Mesenchymal stem cell (in vitro differentiated cells and primary cell): ENCODE measurements at regions not wholly inside any gene's neighbourhood (a gene's known extent, or its start where the extent isn't known, plus 50 kb on each side); places are given as distances from the start of the nearest gene placed in this dataset.

Experiments used
- DNase-seq: peaks from one replicate; pipeline ENCODE4 v3.0.0-alpha.2; 2013
- H2AFZ ChIP-seq: one replicate; pipeline ENCODE4 v1.6.1; 2013; ENCODE audit warnings: low read depth, mild to moderate bottlenecking, control low read depth, inconsistent platforms, low read length, moderate library complexity
- H2AK5ac ChIP-seq: 2 replicates; pipeline ENCODE4 v1.6.1; 2013; ENCODE audit warnings: low read length, moderate library complexity, mild to moderate bottlenecking, inconsistent platforms; ENCODE audit not compliant: severe bottlenecking
- H2BK120ac ChIP-seq: one replicate; pipeline ENCODE4 v1.6.1; 2013; ENCODE audit warnings: low read depth, mild to moderate bottlenecking, inconsistent platforms, low read length, moderate library complexity
- H2BK12ac ChIP-seq, 2 experiments: one replicate each; pipeline ENCODE4 v1.6.1; 2013; ENCODE audit warnings: inconsistent platforms in 2 of 2, low read length in 2 of 2, mild to moderate bottlenecking in 2 of 2, moderate library complexity in 2 of 2, control low read depth in 1 of 2
- H2BK15ac ChIP-seq: one replicate; pipeline ENCODE4 v1.6.1; 2013; ENCODE audit warnings: mild to moderate bottlenecking, low read depth, inconsistent platforms; ENCODE audit not compliant: poor library complexity, severe bottlenecking
- H2BK5ac ChIP-seq: 2 replicates; pipeline ENCODE4 v1.6.1; 2013; ENCODE audit warnings: low read depth, mild to moderate bottlenecking, low read length, control low read depth, inconsistent platforms; ENCODE audit not compliant: poor library complexity, severe bottlenecking
- H3K14ac ChIP-seq, 2 experiments: one replicate each; pipeline ENCODE4 v1.6.1; 2013; ENCODE audit warnings: inconsistent platforms in 2 of 2, low read length in 2 of 2, control low read depth in 1 of 2, mild to moderate bottlenecking in 1 of 2, moderate library complexity in 1 of 2
- H3K18ac ChIP-seq, 2 experiments: one replicate each; pipeline ENCODE4 v1.6.1; 2013; ENCODE audit warnings: inconsistent platforms in 2 of 2, low read length in 2 of 2, control low read depth in 1 of 2, low read depth in 1 of 2, mild to moderate bottlenecking in 1 of 2
- H3K23ac ChIP-seq, 2 experiments: one replicate each; pipeline ENCODE4 v1.6.1; 2013; ENCODE audit warnings: inconsistent platforms in 2 of 2, low read length in 2 of 2, mild to moderate bottlenecking in 2 of 2, moderate library complexity in 2 of 2, control low read depth in 1 of 2
- H3K27ac ChIP-seq: 2 replicates; pipeline ENCODE4 v1.5.1; 2013; ENCODE audit warnings: mild to moderate bottlenecking, moderate library complexity, low read length, control low read depth, inconsistent platforms; ENCODE audit not compliant: poor library complexity, severe bottlenecking
- H3K27me3 ChIP-seq, 2 experiments: 2 replicates each; pipeline versions ENCODE4 v1.6.1 to v1.7.0; 2013; ENCODE audit warnings: low read length in 2 of 2, mild to moderate bottlenecking in 2 of 2, moderate library complexity in 2 of 2, control low read depth in 1 of 2, inconsistent platforms in 1 of 2; ENCODE audit not compliant: control insufficient read depth in 1 of 2, insufficient read depth in 1 of 2
- H3K36me3 ChIP-seq, 2 experiments: 2 replicates each; pipeline versions ENCODE4 v1.6.1 to v1.7.0; 2013; ENCODE audit warnings: low read length in 2 of 2, control low read depth in 1 of 2, inconsistent platforms in 1 of 2, low read depth in 1 of 2, mild to moderate bottlenecking in 1 of 2; ENCODE audit not compliant: insufficient read depth in 2 of 2, control insufficient read depth in 1 of 2
- H3K4ac ChIP-seq, 2 experiments: one replicate each; pipeline ENCODE4 v1.6.1; 2013; ENCODE audit warnings: inconsistent platforms in 2 of 2, low read length in 2 of 2, mild to moderate bottlenecking in 2 of 2, moderate library complexity in 2 of 2, control low read depth in 1 of 2, low read depth in 1 of 2
- H3K4me1 ChIP-seq: 2 replicates; pipeline ENCODE4 v1.6.1; 2013; ENCODE audit warnings: low read depth, low read length, control low read depth; ENCODE audit not compliant: control insufficient read depth, insufficient read depth
- H3K4me2 ChIP-seq: 2 replicates; pipeline ENCODE4 v1.6.1; 2013; ENCODE audit warnings: low read length, mild to moderate bottlenecking, inconsistent platforms; ENCODE audit not compliant: poor library complexity, severe bottlenecking
- H3K4me3 ChIP-seq, 2 experiments: 2 replicates each; pipeline versions ENCODE4 v1.5.1 to v1.7.0; 2013; ENCODE audit warnings: low read length in 2 of 2, mild to moderate bottlenecking in 2 of 2, control low read depth in 1 of 2, low read depth in 1 of 2; ENCODE audit not compliant: insufficient read depth in 1 of 2
- H3K79me1 ChIP-seq: replicated peaks from 2 replicates; pipeline ENCODE4 v1.6.1; 2013; ENCODE audit warnings: mild to moderate bottlenecking, control low read depth, low read length, inconsistent platforms; ENCODE audit not compliant: poor library complexity, severe bottlenecking
- H3K9ac ChIP-seq: 2 replicates; pipeline ENCODE4 v1.7.0; 2013; ENCODE audit warnings: mild to moderate bottlenecking, low read length, moderate library complexity
- H3K9me3 ChIP-seq: 2 replicates; pipeline ENCODE4 v1.7.0; 2013; ENCODE audit warnings: mild to moderate bottlenecking, low read length; ENCODE audit not compliant: control insufficient read depth
- H4K8ac ChIP-seq: one replicate; pipeline ENCODE4 v1.6.1; 2013; ENCODE audit warnings: inconsistent platforms, mild to moderate bottlenecking, low read length, moderate library complexity
- H4K91ac ChIP-seq: one replicate; pipeline ENCODE4 v1.6.1; 2013; ENCODE audit warnings: mild to moderate bottlenecking, low read length, inconsistent platforms
- WGBS: methylation state at CpG from one replicate; pipeline ENCODE4 v1.1.7; 2013; ENCODE audit warnings: mixed read lengths; 5-methylcytosine and 5-hydroxymethylcytosine counted together

GRCh38 chr2:37523814-37524362 lies 147.6 kb downstream of the CDC42EP3 start:
- Histone ChIP-seq H3K27me3 (no peaks in the 10 kb centered on the region), H2AK5ac (no peak overlapping the region), H2BK12ac (peak overlapping the region in 1 of 2 experiments; percentile 69), H2BK15ac (no peak overlapping the region), H2AFZ (no peak overlapping the region), H4K8ac (peak overlapping the region; percentile 80), H4K91ac (no peak overlapping the region), H3K4me3 (no peak overlapping the region), H3K27ac (no peak overlapping the region), H3K9me3 (no peaks in the 10 kb centered on the region), H3K4me2 (no peak overlapping the region), H3K4me1 (no peaks in the 10 kb centered on the region), H3K18ac (peak overlapping the region in 1 of 2 experiments; percentile 79), H2BK5ac (no peak overlapping the region), H3K4ac (peak overlapping the region in 1 of 2 experiments; percentile 35), H3K36me3 (no peaks in the 10 kb centered on the region), H2BK120ac (no peak overlapping the region), H3K9ac (peak overlapping the region; percentile 36), H3K23ac (no peak overlapping the region), H3K79me1 (no peaks in the 10 kb centered on the region), H3K14ac (no peak overlapping the region)
- 43% methylated on average over 4 of the region's 5 CpGs for WGBS
- peak; percentile 69 for DNase-seq

GRCh38 chr2:37526323-37526722 lies 145.1 kb downstream of the CDC42EP3 start:
- H2AFZ ChIP-seq: no peak overlapping the region
- no peak overlapping the region for H2AK5ac ChIP-seq
- H2BK12ac ChIP-seq: no peak overlapping the region
- no peak overlapping the region for H3K9ac ChIP-seq
- H4K91ac ChIP-seq: no peak overlapping the region
- no peaks in the 10 kb centered on the region for H3K27me3 ChIP-seq
- H2BK120ac ChIP-seq: no peak overlapping the region
- no peaks in the 10 kb centered on the region for H3K36me3 ChIP-seq
- H2BK15ac ChIP-seq: no peak overlapping the region
- H3K4me1 ChIP-seq: no peaks in the 10 kb centered on the region
- 63% methylated on average over 3 of the region's 4 CpGs for WGBS
- no peak overlapping the region for H3K18ac ChIP-seq
- no peak overlapping the region for H3K4me2 ChIP-seq
- no peak for DNase-seq
- H2BK5ac ChIP-seq: no peak overlapping the region
- H3K4me3 ChIP-seq: no peak overlapping the region
- no peak overlapping the region for H3K23ac ChIP-seq
- H3K9me3 ChIP-seq: no peaks in the 10 kb centered on the region
- H3K27ac ChIP-seq: no peak overlapping the region
- no peaks in the 10 kb centered on the region for H3K79me1 ChIP-seq
- no peak overlapping the region for H3K4ac ChIP-seq
- H3K14ac ChIP-seq: no peak overlapping the region
- no peak overlapping the region for H4K8ac ChIP-seq

GRCh38 chr2:37526856-37527255 lies 144.6 kb downstream of the CDC42EP3 start:
- no peak overlapping the region for H3K4me3 ChIP-seq
- DNase-seq: no peak
- no peak overlapping the region for H3K9ac ChIP-seq
- no peak overlapping the region for H4K8ac ChIP-seq
- H3K4me1 ChIP-seq: no peaks in the 10 kb centered on the region
- no peak overlapping the region for H3K4me2 ChIP-seq
- H3K27me3 ChIP-seq: no peaks in the 10 kb centered on the region
- no peak overlapping the region for H3K27ac ChIP-seq
- no peaks in the 10 kb centered on the region for H3K36me3 ChIP-seq
- H2BK12ac ChIP-seq: no peak overlapping the region
- no peak overlapping the region for H4K91ac ChIP-seq
- H3K4ac ChIP-seq: no peak overlapping the region
- no peak overlapping the region for H2BK5ac ChIP-seq
- H3K18ac ChIP-seq: no peak overlapping the region
- no peak overlapping the region for H3K14ac ChIP-seq
- H3K9me3 ChIP-seq: no peaks in the 10 kb centered on the region
- no peak overlapping the region for H2AK5ac ChIP-seq
- H3K23ac ChIP-seq: no peak overlapping the region
- H3K79me1 ChIP-seq: no peaks in the 10 kb centered on the region
- H2AFZ ChIP-seq: no peak overlapping the region
- H2BK120ac ChIP-seq: no peak overlapping the region
- H2BK15ac ChIP-seq: no peak overlapping the region

GRCh38 chr2:37527361-37527760 lies 144.1 kb downstream of the CDC42EP3 start:
- Histone ChIP-seq H3K27me3 (no peaks in the 10 kb centered on the region), H4K91ac (no peak overlapping the region), H2BK120ac (no peak overlapping the region), H3K79me1 (no peaks in the 10 kb centered on the region), H3K4me3 (no peak overlapping the region), H3K23ac (no peak overlapping the region), H3K18ac (no peak overlapping the region), H2BK12ac (no peak overlapping the region), H3K14ac (no peak overlapping the region), H3K27ac (no peak overlapping the region), H3K4ac (no peak overlapping the region), H3K9me3 (no peaks in the 10 kb centered on the region), H3K9ac (no peak overlapping the region), H3K4me1 (no peaks in the 10 kb centered on the region), H3K4me2 (no peak overlapping the region), H4K8ac (no peak overlapping the region), H2BK15ac (no peak overlapping the region), H2AFZ (no peak overlapping the region), H3K36me3 (no peaks in the 10 kb centered on the region), H2BK5ac (no peak overlapping the region), H2AK5ac (no peak overlapping the region)
- no peak for DNase-seq
- WGBS: 100% methylated on average over 2 of the region's 5 CpGs
